ENCODE measurements at regions not wholly inside any gene's neighbourhood (a gene's known extent, or its start where the extent isn't known, plus 50 kb on each side); places are given as distances from the start of the nearest gene placed in this dataset.
"Not testable (repeated sequence)": the region's sequence is repeated elsewhere in the genome, so short reads cannot be mapped to it uniquely, and the experiment has no call there.

GRCh38 chr7:104956753-104957450, 57.1 kb upstream of the KMT2E start:
- ChIA-PET POLR2A (ENCODE audit: unreplicated experiment) (interaction anchor here (0.6 kb wide), 1 partner anchor 24 kb away, joined by 4 read pairs; no protein-coding TSS in a partner anchor), CTCF (no interaction called here)
- H3K4me3 ChIP-seq, result no peak overlapping the region
- no peaks in the 10 kb centered on the region for H3K4me1 ChIP-seq (replicated peaks; ENCODE audit: insufficient read depth)
- no peak for DNase-seq
- H3K9me2 ChIP-seq (ENCODE audit: insufficient read depth), result no peaks in the 10 kb centered on the region
- no peak overlapping the region for H2AFZ ChIP-seq
- no peak overlapping the region for H3K27ac ChIP-seq
- no peaks in the 10 kb centered on the region for H4K20me1 ChIP-seq (ENCODE audit: insufficient read depth)
- H3K36me3 ChIP-seq (ENCODE audit: low read depth), result no peaks in the 10 kb centered on the region
- TF ChIP-seq EZH2 (IDR thresholded peaks at IDR 0.05; ENCODE audit: low read depth) (no peak), CTCF (conservative IDR thresholded peaks at IDR 0.05) (no peak)
- H3K4me2 ChIP-seq, result no peak overlapping the region
- no peaks in the 10 kb centered on the region for H3F3A ChIP-seq (ENCODE audit: insufficient read depth, low read depth)
- BruUV-seq (replicated peaks), result no TSS peak
- no peaks in the 10 kb centered on the region for H3K79me2 ChIP-seq (ENCODE audit: low read depth)
- no peaks in the 10 kb centered on the region for H3K27me3 ChIP-seq (ENCODE audit: insufficient read depth, low read depth)
- no peaks in the 10 kb centered on the region for H3K9me3 ChIP-seq (ENCODE audit: insufficient read depth, low read depth)
- intact Hi-C loops (cut with micrococcal nuclease; ENCODE audit: unreplicated experiment), result no loop called here

- BruUV-seq (replicated peaks), result no TSS peak
- Histone ChIP-seq H3K9me3 (ENCODE audit: insufficient read depth, low read depth) (no peaks in the 10 kb centered on the region), H3K4me3 (no peak overlapping the region), H3K79me2 (ENCODE audit: low read depth) (no peaks in the 10 kb centered on the region), H3K9me2 (ENCODE audit: insufficient read depth) (no peaks in the 10 kb centered on the region), H3K4me1 (replicated peaks; ENCODE audit: insufficient read depth) (no peaks in the 10 kb centered on the region), H2AFZ (no peak overlapping the region), H3K27ac (no peak overlapping the region), H3K27me3 (ENCODE audit: insufficient read depth, low read depth) (no peaks in the 10 kb centered on the region), H3K36me3 (ENCODE audit: low read depth) (no peaks in the 10 kb centered on the region), H3K4me2 (no peak overlapping the region), H3F3A (ENCODE audit: insufficient read depth, low read depth) (no peaks in the 10 kb centered on the region), H4K20me1 (ENCODE audit: insufficient read depth) (no peaks in the 10 kb centered on the region)
- CTCF ChIA-PET, result interaction anchor here (0.6 kb wide), 1 partner anchor 10 kb away, joined by 20 read pairs; no protein-coding TSS in a partner anchor
- POLR2A ChIA-PET (ENCODE audit: unreplicated experiment), result interaction anchor here (0.7 kb wide), 1 partner anchor 540 kb away, joined by 7 read pairs; no protein-coding TSS in a partner anchor
- intact Hi-C loops (cut with micrococcal nuclease; ENCODE audit: unreplicated experiment), result no loop called here
- TF ChIP-seq EZH2 (IDR thresholded peaks at IDR 0.05; ENCODE audit: low read depth) (no peak), CTCF (conservative IDR thresholded peaks at IDR 0.05) (no peak)
- no peak for DNase-seq
Measured at GRCh38 chr7:104958371-104958865, 55.6 kb upstream of the KMT2E start.

- POLR2A ChIA-PET (ENCODE audit: unreplicated experiment); H3K9me3 ChIP-seq (ENCODE audit: insufficient read depth, low read depth); H4K20me1 ChIP-seq (ENCODE audit: insufficient read depth); H3K27ac ChIP-seq; H3K4me1 ChIP-seq (replicated peaks; ENCODE audit: insufficient read depth); BruUV-seq (replicated peaks); CTCF ChIA-PET; H2AFZ ChIP-seq; intact Hi-C loops (cut with micrococcal nuclease; ENCODE audit: unreplicated experiment); H3K4me2 ChIP-seq; H3K27me3 ChIP-seq (ENCODE audit: insufficient read depth, low read depth); H3K9me2 ChIP-seq (ENCODE audit: insufficient read depth); DNase-seq; H3K36me3 ChIP-seq (ENCODE audit: low read depth); H3K4me3 ChIP-seq; H3K79me2 ChIP-seq (ENCODE audit: low read depth); H3F3A ChIP-seq (ENCODE audit: insufficient read depth, low read depth): not testable (repeated sequence)
Measured at GRCh38 chr7:104959483-104959882, 54.5 kb upstream of the KMT2E start.

Measured in PC-9 (cell line).